ENCODE measurements at regions not wholly inside any gene's neighbourhood (a gene's known extent, or its start where the extent isn't known, plus 50 kb on each side); places are given as distances from the start of the nearest gene placed in this dataset.

DNA sequence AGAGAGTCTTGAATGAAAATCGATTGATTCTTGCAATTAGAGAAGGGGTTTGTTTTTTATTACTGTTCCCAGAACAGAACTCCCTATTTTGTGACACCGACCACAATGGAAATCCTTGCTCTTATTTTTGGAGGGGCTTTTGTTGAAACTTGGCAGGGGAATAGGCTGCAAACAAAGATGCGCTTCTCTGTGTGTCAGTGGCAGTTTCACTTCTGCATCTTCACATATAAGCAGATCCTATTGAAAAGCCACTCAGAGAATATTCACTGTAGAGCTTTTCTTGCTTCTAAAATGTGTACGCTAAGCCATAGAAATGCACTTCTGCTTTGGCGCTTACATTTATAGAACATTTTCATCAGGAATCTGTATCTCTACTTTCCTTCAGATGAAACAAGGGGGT is 1822.4 kb upstream of the SEL1L start:
- intact Hi-C loops (cut with micrococcal nuclease) = no loop called here

DNA sequence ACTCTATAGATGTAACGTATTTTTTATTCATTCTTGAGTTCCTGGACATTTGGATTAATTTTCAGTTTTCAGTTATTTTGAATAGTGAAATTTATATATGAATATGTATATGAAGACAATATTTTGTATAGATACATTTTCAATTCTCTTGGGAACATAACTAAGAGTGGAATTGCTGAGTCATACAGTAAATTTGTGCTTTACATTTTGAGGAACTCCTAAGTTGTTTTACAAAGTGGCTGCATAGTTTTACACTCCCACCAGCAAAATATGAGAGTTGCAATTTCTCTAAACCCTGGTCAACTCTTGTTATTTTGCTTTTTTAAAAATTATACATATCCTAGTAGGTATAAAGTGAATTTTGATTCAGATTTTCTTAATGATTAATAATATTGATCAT is 1838.6 kb upstream of the SEL1L start:
- intact Hi-C loops (cut with micrococcal nuclease) = no loop called here

DNA sequence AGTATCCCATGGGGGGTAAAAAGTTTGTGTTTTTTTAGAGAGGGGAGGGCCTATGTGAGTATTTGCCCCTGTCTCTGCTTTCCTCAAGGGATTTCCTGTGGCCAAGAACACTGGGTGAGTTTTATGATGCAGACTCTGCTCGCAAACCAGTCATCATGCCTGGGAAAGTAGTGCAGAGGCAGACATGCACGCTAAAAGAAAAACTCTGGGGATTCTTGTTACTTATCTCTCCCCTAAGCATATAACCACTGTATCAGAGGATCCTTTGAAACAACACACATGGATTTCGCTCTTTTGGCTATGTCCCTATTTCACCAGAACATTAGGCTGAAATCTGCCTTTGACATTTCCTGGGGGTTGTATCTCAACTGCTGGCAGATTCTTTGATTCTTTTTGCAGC is 1845.8 kb upstream of the SEL1L start:
- intact Hi-C loops (cut with micrococcal nuclease) = no loop called here

DNA sequence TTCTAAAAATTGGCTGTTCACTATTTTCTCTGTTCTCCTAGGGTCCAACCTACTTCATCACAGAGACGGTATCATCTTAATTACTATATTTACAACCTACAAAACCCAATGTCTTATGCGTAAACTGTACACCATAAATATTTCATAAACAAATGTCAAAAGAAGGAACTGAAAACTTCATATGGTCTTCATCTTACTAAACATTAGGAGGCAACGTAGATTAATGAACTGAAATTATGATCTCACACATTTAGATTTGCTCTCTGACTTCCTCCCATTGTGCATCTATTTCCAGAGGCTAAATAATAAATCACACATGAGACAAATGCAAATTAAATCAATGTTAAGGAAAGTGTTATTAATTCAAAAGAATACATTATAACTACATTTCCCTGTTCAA is 1850.6 kb upstream of the SEL1L start:
- intact Hi-C loops (cut with micrococcal nuclease) = no loop called here

DNA sequence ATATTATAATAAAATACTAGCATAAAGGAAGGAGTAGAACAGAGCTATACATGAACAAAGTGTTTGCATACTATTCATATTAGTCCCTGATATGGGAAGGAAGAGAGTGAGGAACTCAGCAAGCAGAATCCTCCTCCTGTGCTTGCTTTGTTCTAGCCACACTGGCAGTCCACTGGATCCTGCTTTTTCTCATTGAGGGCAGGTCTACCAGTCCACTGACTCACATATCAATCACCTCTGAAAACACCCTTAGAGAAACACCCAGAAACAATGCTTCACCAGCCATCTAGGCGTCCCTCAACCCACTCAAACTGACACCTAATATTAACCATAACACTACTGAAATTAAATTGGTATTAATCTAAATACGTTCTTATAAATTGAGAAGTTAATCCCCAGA is 1861.7 kb upstream of the SEL1L start:
- intact Hi-C loops (cut with micrococcal nuclease) = no loop called here

DNA sequence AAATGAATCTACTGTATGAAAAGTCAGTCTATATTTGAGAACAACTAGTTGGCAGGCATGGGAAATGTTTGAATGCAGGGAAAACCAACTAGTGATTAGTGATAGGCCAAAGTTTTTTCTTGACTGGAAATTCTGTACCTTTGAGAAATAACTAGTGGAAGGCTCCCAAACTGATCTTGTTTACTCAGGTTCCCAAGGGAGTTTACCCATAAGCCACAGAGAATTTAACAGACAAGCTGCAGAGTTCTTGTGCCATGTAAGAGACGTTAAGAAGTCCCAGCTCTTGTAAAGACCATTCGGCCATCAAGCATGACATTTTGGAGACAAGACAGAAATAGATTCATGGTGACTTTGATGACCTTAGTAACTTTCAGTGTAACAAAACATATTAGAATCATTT is 1882.8 kb upstream of the SEL1L start:
- intact Hi-C loops (cut with micrococcal nuclease) = no loop called here

DNA sequence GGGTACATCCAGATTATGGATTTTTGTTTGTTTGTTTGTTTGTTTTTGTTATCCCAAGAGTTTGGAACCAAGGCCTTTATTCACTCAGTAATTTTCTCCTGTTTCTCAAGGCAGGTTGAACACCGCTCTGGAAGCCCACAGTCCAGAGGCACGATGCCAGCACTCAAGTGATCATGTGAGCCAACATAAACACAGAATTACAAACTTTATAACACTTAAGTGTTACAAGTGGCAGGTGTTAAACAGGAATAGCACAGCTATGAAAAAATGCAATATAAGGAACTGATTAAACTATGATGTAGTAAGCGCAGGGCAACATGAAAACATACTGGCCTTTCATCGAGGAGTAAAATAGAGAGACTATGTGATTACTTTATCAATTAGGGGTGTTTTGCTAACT is 1885.8 kb upstream of the SEL1L start:
- intact Hi-C loops (cut with micrococcal nuclease) = no loop called here

DNA sequence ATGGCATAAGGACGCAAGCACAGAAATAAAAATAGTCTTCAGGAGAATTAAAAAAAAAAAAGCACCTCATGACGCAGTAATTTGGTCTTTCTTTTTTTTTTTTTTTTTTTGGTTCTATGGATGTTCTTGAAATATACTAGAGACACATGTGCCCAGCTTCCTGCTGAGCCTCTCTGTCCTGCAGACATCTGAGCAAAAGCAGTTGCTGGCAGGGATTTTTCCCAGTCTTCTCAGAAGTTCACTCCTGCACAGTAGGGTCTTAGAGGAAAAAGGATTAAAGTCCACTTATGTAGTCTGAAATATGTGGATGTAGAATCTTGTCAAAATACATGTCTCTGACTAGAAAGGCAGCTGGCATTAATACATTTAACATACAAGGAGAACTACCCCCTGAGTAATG is 1888.1 kb upstream of the SEL1L start:
- intact Hi-C loops (cut with micrococcal nuclease) = no loop called here

DNA sequence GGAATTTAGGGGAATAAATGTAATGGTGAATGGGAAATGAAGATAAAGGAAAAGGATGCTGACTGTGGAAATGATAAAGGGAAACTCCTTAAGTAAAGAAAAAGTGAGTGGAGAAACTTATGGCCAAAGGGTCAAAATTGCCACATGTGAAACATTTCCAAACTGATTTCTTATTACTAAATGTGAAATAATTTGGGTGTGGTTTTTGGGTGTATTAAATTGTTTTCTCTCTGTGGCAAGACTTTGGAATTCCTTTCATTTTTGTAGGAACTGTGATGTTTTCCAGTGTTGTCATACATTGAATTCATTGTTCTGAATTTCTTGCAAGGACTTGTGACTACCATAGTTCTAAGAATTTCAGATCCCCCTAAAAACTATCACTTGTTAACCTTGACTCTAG is 1891.5 kb upstream of the SEL1L start:
- intact Hi-C loops (cut with micrococcal nuclease) = no loop called here

DNA sequence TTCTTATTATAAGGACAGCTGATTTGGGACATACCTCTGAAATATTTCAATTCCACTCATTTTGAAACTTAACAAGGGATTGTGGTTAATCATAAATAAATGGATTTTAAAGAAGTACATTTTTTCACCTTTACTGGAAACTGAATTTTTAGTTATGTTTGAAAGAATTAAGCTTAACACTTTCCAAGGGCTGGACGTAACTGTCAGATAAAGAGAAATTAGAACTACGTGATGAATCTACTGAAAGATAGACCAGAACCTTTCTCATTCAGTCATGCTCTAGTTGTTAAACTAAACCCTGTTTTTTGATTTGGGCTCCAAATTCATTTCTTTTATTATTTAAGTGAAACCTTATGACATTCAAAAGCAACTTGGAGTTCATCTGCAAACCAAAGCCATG is 1892.1 kb upstream of the SEL1L start:
- intact Hi-C loops (cut with micrococcal nuclease) = no loop called here

DNA sequence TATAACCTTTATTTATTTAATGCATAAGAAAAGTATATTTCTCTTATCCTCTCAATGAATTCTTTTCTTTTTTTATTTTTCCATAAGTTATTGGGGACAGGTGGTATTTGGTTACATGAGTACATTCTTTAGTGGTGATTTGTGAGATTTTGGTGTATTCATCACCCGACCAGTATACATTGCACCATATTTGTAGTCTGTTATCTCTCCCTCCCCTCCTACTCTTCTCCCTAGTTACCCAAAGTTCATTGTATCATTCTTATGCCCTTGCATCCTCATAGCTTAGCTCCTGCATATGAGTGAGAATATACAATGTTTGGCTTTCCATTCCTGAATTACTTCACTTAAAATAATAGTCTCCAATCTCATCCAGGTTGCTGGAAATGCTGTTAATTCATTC is 1900.0 kb upstream of the SEL1L start:
- intact Hi-C loops (cut with micrococcal nuclease) = no loop called here

DNA sequence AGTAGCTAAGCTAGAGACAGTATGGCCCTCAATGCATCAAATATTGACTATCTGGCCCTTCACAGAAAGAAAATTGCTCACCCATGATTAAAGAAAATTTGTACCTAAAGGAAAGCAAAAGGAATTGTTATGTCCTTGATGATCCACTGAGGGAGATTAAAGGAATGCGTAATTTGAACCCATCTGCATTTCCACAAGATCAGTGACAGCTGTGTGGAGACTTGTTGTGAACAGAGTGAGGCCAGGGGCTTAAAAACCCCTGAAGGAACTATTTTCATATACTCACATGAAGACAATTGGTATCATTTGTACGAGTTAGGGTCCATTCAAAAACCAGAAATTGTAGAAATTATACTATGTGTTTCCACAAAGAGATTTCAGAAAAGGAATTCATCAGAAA is 1908.1 kb upstream of the SEL1L start:
- intact Hi-C loops (cut with micrococcal nuclease) = no loop called here

DNA sequence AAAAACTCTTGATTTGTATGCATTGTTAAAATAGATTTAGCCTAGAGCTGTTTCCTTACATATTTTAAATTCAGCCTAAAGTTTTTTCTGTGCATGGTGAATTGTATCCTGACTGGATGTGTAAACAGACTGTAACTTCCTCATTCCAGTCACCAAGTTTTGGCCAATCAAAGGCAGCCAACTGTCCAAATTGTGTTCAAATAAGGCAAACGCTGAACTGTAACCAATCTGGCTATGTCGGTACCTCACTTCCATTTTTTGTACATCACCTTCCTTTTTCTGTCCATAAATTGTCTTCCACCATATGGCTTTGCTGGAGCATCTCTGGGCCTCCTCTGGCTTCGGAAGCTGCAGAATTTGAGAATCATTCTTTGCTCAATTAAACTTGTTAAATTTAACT is 1921.9 kb upstream of the SEL1L start:
- intact Hi-C loops (cut with micrococcal nuclease) = no loop called here

DNA sequence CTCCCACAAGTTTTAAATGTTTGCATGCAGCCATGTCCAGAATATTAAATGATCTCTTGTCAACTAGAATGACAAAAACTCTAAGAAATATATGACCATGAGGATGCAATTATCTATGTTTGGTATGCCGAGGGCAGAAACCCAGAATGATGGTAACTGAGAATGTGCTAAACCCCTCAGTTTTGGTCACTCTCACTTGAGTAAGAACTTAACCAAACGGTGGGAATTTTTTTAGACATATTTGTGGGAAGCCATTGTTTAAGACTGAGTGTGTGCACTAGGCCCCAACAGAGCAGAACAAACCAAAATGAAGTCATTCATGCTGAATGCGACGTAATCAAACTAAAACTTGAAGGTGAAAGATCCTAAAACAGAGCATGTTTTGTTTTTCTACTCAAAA is 1927.9 kb upstream of the SEL1L start:
- intact Hi-C loops (cut with micrococcal nuclease) = loop anchor here (5.0 kb wide), 1 partner anchor 1469 kb away; no protein-coding TSS in a partner anchor

DNA sequence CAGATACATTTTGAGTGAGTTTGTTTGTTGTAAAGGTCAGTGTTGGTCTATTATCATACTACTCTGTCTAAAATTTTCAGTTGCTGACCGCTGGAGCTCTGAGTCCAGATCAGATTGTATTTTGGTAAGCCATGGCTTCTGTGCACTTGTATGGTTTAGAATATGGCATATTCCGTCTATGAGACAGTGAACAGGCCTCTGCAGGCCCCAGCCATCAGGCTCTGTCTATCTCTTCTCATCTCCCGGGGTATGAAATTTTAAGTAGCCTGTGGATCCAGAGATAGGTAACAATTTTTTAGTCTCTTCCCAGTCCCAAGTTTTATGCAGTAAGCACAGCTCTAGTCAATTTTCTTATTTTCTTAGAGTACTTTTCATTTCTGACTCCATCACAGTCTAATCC is 1929.1 kb upstream of the SEL1L start:
- intact Hi-C loops (cut with micrococcal nuclease) = loop anchor here (5.0 kb wide), 1 partner anchor 1470 kb away; no protein-coding TSS in a partner anchor

DNA sequence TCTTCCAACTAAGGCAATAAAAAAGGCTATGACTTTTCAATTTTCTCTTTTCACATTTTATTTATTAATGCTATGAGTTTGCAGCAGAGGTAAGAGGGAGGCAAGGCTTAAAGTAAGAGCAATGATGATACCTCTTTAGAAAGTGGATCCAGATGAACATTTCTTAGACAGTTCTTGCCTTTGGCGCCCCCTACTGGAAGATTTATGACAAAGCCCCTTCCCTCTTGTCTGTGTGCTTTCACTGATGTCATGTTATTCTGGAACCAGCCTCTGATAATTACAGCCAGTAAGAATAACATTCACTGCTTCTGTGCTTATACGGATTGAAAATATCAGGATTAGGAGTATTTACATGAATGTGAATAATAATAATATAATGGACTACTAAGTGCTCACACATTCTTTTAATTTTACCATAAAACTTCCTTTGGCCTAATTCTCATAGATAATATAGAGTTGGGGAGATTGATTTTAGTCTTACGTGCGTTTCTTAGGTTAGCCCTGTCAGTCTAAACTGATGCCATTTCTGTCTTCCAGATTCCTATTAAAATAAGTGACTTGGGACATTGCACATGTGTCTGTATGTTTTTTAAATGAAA is 1929.9 kb upstream of the SEL1L start:
- intact Hi-C loops (cut with micrococcal nuclease) = loop anchor here (5.0 kb wide), 1 partner anchor 1471 kb away; no protein-coding TSS in a partner anchor

DNA sequence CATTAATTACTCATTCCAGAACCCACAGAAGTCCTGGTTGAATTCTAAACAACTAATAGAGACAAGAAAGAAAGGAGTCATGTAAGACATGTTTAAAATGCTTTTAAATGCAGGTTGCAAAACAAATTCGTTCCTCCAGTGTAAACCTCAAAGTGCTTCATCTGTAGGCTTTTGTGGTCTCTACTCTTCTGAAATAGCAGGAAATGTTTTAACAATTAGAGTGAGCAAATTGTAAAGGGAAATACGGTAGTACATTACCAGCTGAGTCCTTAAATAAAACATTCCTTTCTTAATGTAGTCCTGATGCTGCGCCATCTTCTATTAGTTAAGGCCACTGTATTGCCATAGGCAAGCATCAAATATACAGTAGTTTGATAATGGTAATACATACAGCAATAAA is 1934.2 kb upstream of the SEL1L start:
- intact Hi-C loops (cut with micrococcal nuclease) = no loop called here

DNA sequence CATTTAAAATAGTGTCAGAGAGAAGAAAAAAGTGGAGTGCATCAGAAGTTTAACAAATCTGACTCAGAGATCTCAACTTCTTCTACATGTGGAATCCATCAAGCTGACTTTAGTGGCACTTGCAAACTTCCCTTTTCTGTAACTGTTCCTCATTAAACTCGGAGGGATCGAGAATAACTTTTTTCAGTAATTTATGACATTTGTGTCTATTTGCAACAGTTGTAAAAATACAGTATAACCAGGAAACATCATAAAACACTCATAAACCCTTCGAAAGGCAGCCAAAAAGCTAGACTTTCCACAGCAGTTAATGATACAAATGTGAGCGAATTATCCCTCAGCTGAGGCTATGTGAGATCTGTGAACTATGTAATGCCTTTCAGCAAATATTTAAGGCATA is 1936.8 kb upstream of the SEL1L start:
- intact Hi-C loops (cut with micrococcal nuclease) = no loop called here

DNA sequence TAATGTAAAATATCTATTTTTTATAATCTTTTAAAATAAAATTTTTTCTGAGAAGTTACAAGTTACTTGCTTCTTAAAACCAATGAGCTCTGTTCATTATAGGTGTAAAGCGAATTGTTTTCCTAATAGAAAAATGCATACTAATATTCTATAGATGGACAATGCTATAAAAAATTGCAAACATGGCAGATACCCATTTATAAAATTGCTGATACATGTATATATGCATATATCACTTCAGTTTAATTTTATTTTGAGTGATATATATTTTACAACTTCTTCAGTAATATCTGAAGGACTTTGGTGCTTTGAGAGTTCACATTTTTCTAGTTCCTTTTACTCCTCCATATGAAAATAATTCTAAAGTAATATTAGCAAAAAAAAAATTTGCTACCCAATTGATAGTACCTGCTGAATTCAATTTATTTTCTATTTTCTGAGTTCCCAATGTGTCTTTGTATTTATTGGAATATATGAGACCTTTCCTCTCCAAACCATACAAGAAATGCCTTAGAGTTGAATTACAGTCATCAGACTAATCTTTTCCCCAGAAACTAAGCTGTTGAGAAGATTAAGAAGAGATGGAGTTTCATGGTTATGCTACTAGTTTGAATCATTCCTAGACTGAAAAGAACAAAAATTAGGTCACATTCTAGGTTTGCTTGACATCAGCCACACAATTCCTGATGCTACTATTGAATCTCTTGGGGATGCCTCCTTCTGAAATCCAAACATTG is 1937.5 kb upstream of the SEL1L start:
- intact Hi-C loops (cut with micrococcal nuclease) = no loop called here

DNA sequence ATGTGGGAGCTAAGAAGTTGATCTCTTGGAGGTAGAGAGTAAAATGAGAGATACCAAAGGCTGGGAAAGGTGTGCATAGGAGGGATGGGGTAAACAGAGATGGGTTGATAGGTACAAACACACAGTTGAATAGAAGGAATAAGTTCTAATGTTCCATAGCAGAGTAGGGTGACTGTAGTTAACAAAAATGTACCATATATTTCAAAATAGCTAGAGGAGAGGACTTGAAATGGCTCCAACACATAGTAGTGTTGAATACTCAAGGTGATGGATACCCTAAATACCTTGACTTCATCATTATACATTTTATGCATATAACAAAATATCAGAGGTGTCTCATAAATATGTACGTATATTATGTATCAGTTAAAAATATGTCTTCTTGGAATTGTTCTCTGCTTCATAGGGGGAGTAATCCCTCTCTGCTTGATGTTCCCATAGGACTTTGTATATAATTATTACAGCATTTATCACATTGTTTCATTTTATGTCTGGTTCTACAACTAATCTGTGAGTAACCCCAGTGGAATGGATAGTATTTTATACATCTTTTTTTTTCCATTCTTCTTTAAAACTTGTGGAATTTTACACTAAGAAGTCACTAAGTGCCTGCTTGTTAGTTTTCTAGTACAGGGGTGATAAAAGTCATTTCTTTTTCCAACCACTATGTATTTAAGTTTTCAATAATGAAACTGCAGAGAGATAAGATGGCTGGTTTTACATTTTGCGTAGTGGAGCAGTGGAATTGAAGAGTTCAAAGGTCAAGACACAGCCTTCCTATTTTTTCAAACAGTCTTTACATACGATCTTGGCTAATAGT is 1940.0 kb upstream of the SEL1L start:
- intact Hi-C loops (cut with micrococcal nuclease) = no loop called here

DNA sequence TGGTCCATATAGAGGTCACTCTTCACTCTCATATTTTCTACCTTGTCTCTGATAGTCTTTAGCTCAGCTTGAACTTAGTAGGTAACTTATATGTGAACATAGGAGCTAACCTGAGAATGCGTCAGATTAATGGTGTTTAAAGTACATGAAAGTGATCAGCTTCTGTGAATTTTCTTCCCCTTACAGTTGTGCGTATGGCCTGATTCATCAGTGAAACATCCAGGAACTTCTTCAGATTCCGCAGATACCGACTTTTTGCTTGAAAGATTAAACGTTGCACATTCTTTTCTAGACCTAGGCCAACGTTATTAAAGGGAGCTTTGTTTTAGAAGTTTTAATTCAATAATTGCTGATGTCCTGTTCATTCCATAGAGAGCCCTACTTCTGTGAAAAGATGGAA is 1945.1 kb upstream of the SEL1L start:
- intact Hi-C loops (cut with micrococcal nuclease) = no loop called here

DNA sequence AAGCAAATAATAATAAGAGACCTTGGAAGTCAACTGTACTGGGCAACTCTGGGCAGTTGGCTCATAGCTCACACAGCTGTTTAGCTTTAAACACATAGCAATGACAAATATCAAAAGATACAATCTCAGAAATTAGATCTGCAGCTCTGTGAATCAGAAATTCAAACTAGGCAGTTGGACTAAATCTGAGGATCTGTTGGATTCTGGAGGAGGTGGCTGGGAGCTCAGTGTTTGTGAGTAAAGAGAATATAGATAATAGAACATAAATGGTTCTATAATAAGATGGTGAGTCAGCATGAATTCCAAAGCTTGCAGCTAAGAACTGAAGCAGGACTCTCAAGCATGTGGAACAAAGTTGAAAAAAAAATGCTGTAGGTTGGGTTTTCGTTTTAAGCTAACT is 1949.4 kb upstream of the SEL1L start:
- intact Hi-C loops (cut with micrococcal nuclease) = no loop called here

Measured in T-helper 2 cell treated with Interferon-gamma antibody and Interleukin-4, amounts not matched to agents 100 ng/mL and 5 ng/mL, for 36 hours (primary cell).